Umbilical cord (tissue), 1 donor: ENCODE measurements at regions not wholly inside any gene's neighbourhood (a gene's known extent, or its start where the extent isn't known, plus 50 kb on each side); places are given as distances from the start of the nearest gene placed in this dataset.
A peak's percentile ranks its signal among the peaks of the same experiment; 100 is the strongest.
"Not testable (repeated sequence)": the region's sequence is repeated elsewhere in the genome, so short reads cannot be mapped to it uniquely, and the experiment has no call there.

Experiments
- DNase-seq: peaks from one replicate; pipeline ENCODE4 v3.0.0-alpha.2; 2015; ENCODE audit warnings: low spot score

DNA sequence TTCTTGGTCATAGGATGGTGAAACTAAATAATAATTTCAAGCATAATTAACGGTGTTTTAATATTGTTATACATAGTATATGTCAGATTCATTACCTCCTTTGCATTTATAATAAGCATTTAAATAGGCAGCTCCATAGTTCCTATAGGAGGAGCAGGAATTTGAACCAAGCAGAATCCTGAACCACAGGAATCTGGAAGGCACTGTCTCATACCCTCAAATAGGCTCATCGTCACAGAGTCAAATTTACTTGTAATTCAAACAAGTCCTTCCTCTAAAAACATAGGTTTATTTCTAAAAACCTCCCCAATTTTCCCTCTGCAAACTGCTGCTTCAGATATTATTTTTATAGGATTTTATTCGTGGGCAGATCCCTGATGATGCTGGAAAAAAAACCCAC lies 376.3 kb upstream of the ARHGEF26 start:
- DNase-seq: no peak

DNA sequence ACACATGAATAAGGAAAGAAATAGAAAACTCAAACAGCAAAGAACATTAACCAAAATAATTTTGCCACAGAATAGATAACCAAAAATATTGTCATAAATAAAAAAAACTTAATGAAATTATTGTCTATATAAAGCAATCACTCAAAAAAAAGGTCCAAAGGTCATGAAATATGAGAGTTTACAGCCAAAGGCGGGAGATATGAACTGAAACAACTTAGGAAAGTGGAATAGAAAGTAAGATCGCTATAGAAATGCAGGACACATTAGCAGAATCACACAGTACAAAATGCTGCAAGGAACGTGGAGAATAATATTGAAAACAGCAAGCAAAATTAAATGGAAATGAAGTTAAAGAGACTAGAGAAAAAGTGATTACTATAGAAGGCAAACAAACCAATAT lies 375.0 kb upstream of the ARHGEF26 start:
- no peak for DNase-seq

DNA sequence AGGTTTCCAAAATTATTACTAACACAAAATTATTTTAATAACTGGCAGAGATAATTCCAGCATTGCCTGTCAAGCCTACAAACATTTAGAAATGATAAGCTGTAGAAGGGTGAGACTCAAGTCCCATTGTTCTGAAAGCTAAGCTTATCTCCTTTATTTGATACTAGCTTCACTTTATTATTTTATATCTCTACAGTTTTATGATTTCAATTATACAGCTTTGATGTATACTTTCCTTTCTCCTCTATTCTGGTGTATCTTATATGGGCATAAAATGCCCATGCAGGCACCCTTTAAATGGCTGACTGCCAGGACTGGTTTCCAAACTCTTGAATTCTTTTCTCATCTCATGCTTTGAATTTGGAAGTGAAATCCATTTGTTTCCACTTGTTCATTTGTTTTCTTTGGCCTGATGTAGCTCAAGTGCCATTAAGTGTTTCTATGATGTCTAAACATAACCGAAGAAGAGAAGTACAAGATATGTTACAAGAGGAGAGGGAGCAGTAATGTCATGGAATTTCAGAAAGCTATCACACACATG lies 372.1 kb upstream of the ARHGEF26 start:
- peak; percentile 35 for DNase-seq

DNA sequence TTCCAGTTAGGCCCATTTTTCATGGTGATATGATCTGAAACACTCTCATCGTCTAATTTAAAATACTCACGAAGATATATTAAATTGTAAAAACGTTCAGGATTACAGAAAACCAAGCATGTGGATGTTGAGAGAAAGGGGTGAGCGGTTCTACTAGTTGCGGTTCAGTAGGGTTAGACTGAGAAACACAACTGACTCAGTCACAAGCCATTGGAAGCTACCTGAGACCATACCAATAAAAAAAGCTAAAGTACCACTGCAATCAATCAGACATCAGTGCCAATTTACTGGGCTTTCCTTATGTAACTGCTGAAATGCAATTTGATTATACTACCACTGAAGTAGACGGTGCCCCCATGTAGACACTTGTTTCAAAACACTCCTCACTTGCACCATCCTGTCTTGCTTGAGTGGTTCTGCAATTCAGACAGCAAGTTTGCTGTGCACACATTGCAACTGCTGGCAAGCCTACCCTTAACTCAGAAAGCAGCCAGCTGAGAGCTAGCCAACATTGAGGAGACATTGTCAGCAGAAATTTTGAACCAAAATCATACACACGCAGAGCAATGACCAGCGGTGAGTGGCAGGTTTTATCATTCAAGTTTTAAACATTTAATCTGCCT lies 368.7 kb upstream of the ARHGEF26 start:
- DNase-seq: peak; percentile 65

DNA sequence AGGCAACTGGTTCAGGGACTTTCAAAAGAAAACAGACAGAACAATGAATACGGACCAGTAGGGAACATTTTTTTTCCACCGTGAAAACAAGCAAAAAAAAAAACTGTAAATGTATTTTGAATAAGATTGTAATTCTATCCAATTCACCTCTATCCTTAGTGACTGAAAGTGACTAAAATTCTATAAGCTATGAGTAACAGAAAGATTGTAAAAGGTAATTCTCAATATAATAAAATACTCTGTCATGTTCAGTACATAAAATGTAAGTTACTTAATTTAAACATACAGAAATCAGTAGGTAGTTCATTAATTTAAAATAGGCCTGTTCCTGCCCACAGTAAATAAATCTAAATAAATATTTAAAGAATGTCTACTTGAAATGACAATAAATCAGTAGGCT lies 368.2 kb upstream of the ARHGEF26 start:
- no peak for DNase-seq

DNA sequence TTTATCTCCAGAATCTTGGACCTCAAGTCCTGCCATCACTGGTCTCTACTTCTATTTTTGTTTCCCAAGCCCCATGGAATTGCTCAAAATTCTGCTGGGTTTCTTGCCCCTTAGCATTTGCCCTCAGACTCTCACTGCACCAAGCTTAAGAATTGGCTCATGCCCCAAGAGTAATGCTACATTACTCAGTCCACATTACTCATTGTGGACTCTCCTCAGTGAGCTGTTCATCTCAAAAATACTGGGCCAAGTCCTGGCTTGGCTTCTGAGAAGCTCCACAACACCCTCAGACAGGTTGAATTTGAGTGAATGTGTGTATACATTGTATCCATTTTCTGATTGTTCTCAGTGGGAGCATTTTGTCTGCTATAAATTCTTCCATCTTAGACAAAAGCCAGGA lies 364.4 kb upstream of the ARHGEF26 start:
- DNase-seq: no peak

DNA sequence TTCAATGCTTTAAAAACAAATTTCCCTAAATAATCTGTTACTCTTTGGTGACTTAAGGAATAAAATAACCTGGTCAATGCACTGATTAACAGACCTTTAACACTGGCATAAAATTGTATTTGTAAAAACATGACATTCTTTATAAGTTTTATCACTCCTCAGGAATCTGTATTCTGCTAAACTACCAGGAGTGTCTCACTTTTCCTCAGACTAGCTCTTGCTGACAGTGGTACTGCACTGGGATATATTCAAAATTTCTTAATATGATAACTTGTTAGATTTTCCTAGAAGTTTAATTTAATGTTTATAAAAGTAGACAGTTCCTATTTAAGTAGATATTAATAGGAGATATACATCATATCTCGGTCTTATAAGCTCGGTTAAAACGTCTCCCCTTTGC lies 363.4 kb upstream of the ARHGEF26 start:
- DNase-seq: no peak

DNA sequence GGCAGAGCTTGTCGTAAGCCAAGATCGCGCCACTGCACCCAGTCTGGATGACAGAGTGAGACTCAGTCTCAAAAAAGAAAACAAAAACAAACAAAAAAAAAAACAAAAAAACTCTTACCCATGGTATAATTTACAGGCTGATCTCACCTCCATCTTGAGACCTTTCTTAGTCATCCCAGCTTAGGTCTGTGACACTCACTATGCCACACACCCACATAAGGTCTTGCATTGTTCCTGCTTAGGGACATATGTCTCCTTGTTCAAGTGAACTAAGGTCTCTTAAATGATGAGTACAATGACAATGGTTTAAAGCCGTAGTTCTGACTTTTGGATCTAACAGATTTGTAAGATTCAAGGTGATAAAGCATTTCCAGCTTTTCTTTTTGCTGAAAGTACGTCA lies 360.2 kb upstream of the ARHGEF26 start:
- DNase-seq: no peak

DNA sequence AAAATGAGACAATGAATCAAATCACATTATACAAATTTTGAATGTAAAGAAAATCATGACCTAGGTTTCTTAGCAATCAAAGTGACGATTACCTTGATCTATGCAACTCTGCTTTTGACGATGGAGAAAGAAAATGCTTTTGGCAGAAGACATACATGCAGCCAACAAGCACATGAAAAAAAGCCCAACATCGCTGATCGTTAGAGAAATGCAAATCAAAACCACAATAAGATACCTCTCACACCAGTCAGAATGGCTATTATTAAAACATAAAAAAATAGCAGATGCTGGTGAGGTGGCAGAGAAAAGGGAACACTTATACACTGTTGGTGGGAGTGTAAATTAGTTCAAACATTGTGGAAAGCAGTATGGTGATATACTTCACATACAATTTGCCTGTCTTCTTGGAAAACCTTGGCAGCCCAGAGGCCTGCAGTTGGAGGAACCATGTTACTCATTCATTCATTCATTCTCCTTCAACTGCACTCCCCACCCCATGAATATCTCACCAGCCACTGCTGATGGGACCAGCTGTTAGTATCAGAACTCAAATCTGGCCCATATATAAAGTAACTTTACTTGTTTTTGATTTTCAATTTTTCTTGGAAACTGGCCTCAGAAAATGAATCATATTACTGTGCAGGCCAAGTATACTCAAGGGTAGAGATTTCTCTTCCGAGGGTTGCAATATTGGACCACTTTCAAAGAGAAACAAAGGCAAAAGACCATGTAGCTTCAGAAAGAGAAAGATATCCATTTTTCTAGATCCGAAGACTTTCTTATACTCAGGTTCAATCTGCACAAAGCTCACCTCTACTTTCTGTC lies 358.6 kb upstream of the ARHGEF26 start:
- DNase-seq: no peak

DNA sequence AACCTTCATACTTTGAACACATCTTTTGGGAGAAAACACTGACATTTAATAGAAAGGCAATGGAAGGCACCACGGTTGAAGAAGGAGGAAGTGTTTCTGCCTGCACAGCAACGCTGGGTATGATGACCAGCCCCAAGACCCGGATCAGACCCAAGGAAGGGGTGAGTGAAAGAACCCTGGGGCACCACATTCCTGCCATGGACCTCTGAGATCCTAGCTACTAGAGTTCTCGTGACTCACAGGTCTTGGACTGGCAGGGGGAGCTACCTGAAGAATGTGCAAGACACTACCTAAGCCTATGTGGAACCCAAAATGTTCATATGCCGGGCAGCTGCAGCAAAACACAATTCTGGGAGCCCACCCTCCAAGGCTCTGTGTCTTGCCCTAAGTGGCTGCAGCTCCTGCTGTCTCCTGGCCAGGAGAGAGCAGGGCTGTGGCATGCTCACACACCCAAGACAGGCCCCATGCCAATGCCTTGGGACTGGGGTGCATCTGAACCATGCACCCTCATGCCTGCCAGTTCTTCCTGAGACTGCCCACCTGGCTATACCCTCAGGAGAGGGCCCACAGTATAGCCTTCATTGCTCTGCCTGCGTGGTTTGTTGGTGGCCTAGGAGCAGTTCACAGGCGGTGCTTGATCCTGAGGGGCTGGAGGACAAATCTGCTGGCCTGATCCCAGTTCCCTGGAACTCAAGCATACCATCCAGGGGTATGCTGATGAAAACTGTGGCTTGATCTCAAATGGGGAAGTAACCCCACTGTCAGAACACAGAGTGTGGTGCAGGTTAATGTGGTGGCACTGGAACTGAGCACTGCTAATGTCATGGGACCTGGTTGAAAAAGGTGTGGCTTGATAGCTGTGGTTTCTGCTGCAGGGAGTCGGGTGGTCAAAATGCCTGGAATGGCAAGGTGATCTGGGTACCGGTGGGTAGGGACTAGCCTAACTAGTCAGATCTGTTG lies 353.3 kb upstream of the ARHGEF26 start:
- no peak for DNase-seq

DNA sequence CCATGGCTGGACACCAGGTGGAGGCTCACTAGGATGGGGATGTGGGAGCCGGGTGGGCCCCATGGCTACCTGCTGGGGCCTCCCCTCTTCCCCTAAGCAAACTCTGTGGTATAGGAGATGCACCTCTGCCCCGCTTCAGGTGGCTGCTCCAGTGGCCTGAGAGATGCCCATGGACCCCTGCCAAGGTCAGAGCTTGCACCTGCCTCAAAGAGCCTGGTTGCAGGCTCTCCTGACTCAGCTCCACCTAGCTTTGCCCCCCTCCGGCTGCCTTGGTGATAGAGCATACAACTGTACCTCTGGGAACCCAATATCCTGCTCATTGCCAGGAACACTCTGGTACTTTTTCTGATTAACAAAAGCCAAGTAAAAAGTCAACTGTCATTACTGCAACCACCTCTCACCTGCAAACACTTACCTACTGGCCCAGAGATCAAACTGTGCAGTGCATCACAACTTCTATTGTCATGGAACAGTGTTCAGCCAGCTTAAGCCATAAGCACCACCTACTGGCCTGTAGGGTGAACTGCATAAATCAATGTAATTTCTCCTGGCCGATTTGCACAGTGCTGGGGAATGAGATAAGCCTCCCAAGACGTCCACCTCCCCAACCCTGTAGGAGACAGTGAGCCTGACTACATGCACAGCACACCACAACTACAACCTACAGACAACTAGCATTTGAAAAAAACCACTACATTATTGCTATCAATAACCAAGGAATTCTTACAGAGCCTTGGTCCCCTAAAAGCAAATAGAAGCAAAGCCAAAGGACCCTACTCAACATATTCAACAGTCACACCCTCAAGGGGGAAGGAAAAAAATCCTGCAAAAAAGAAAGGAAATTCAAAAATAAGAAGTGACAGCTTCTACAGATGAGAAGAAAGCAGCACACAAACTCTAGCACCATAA lies 352.4 kb upstream of the ARHGEF26 start:
- DNase-seq: no peak

DNA sequence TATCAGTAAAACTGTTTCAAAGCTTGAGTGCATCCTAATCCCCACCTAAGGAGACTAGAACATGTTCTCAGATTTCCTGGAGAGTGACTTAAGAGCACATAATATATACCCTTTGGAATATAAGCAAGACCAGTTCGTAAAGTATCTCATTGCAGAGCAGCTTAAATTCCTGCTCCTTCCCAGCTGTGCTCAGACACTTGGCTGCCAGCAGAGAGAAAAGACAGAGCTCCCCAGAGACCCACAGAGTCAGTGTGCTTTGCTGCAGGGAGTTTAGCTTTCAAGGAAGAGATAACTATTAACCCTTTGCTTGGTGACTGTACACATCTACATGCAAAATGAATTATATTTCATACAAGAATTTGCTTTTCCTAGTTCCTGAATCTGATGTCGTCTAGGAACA lies 338.1 kb upstream of the ARHGEF26 start:
- peak; percentile 99 for DNase-seq

DNA sequence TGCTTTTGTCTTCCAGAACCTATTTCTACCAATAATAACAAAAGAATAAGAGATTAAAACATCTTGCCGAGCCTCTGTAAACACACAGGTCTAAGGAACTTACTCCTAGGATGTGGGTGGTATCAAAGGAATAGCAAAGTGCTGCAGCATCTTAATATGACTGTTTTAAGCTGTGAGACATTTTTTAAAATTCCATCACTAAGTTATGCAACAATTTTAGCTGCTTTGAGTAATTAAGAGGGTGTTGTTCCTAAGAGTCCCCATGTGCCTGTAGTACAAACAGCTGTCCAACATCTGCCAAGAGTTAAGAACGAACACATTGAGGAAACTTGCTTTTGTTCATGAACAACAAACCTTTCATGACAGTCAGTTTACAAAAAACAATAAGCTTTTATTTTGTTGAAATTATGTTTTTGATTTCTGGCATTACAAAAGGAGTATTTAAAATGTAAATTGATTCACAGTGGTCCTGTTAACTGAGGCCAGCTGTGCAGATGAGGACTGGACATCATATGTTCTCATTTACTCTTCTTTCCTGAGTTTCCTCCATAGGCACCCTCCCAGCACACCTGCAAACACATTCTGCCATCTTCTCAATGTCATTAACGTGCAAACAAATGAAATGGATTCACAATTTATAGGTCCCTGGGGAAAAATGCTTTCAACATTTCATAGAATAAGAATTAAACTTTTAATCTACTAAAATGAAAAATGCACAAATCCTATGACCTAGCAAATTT lies 337.3 kb upstream of the ARHGEF26 start:
- peak; percentile 33 for DNase-seq

DNA sequence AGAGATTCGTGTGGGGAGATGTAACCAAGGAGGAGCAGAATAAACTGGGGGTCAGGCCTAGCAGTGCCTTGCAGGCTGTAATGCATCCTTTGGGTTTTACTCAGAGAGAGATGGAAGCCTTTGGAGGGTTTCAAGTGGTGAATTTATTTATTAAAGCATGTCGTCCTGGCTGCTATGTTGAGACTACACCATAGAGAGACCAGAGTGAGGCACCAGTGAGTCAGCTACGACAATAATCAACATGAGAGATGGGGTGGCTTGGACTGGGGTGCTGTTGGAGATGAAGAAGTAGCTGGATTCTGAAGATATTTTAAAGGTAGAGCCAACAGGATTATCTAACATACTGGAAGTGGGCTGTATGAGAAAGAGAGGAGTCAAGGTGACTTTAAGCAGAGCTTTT lies 335.3 kb upstream of the ARHGEF26 start:
- DNase-seq: no peak

DNA sequence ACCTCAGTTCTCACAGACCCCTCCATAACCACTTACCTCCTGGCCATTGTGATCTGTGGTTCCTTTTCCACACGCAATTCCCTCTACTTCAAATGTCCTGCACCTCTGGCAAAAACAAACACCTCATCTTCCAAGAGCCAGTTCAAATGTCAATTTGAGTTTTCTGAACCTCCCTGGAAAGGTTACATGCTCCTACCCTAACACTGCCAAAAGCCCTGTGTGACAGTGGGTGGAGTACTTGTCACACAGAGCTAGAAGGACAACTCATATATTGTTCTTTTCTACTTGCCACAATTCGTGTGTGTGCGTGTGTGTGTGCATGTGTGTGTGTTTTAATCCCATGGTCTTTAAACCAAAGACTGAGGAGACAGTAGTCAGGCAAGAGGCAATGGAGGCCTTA lies 331.8 kb upstream of the ARHGEF26 start:
- DNase-seq: no peak

DNA sequence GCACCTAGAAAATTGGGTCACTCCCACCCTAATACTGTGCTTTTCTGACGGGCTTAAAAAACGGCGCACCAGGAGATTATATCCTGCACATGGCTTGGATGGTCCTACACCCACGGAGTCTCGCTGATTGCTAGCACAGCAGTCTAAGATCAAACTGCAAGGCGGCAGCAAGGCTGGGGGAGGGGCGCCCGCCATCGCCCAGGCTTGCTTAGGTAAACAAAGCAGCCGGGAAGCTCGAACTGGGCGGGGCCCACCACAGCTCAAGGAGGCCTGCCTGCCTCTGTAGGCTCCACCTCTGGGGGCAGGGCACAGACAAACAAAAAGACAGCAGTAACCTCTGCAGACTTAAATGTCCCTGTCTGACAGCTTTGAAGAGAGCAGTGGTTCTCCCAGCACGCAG lies 324.1 kb upstream of the ARHGEF26 start:
- not testable (repeated sequence) for DNase-seq

DNA sequence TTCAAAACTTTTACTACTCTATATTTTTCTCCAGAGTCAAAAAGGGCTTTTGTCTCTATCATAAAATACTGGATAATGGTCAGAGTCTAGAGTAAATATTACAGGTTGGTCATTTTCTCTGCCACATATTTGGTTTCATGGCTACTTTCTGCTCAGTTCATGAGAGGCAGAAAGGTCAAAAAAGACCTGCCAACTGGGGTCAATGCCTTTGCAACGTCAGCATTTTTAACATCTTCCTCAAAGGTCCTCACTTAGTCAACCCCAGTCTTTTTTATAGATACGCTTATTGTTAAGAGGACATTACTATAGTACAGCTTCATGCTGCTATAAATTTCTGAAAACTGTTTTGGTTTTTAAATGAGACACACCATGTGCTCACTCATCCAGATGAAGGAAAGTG lies 312.1 kb upstream of the ARHGEF26 start:
- no peak for DNase-seq

DNA sequence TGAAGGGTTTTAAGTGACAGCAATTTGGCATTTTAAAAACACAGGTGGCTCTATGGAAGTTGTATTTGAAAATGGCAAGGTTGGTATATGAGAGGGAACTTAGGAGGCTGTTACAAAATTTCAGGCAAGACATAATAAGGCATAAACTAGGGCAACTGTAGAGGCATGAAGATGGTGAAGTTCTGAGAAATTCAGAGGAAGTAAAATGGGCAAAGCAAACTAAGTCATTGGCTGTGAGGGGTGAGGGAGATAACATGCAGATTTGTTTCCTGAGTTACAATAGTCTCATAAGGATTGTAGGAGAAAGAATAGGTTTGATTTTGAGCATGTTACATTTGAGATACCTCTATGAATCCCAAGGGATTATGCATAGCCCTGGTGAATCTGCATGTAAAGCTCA lies 302.9 kb upstream of the ARHGEF26 start:
- no peak for DNase-seq

DNA sequence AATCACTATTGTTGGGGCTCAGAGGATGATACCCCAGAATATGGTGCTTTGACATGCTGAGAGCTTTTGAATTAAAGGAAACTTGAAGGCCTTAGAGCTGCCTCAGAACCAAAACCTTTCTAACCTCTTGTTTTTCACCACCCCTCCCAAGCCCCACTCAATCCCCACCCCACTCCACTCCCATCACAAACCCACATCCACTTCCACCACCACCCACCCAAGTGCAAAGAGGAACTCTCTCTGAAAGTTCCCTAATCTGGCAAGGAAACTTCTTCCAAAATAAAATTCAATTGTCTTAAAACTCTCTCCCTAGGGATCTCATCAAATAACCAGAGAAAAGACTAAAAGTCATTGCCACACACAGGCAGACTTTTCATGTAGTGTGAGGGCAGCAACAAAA lies 301.2 kb upstream of the ARHGEF26 start:
- DNase-seq: no peak

DNA sequence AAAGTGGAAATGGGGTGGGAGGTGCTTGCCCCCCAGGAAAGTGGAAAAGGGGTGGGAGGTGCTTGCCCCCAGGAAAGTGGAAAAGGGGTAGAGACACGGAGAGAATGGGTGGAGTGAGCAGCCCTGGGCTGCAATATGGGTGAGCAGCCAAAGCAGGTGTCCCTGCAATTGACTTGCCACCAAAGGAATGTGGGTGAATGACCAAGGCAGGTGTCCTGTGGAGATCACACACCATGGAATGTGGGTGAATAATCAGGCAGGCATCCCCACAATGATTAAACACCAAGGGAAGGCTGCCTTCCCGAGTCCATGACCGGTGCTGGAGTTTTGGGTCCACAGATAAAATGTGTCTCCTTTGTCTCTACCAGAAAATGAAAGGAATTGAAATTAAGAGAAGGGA lies 292.8 kb upstream of the ARHGEF26 start:
- DNase-seq: not testable (repeated sequence)
